ENCODE measurements at regions not wholly inside any gene's neighbourhood (a gene's known extent, or its start where the extent isn't known, plus 50 kb on each side); places are given as distances from the start of the nearest gene placed in this dataset.

DNA sequence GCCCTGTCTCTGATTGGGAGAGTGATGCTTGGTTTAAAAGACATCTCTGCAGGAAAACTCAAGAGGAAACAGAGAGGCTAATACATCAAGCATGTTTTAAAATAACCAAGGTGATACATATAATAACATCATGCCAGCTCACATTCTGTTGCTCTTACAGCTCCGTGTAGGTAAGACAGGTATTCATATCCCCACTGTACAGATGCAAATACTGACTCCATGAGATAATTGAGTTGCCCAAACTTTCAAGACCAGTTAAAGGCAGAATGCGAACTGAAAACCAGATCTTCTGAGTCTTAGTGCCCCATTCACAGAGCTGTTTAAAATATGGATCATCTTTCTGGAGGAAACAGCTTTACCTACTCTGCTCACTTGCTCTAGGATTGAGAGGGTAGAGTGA is 214.0 kb downstream of the PIK3R1 start:
- DNase-seq (ENCODE audit: low read depth in 4 of 4, low spot score in 2 of 4): no peak

- no peak for DNase-seq (ENCODE audit: low read depth in 4 of 4, low spot score in 2 of 4)
These were observed 214.7 kb downstream of the PIK3R1 start for GRCh38 chr5:68430279-68430678.

DNA sequence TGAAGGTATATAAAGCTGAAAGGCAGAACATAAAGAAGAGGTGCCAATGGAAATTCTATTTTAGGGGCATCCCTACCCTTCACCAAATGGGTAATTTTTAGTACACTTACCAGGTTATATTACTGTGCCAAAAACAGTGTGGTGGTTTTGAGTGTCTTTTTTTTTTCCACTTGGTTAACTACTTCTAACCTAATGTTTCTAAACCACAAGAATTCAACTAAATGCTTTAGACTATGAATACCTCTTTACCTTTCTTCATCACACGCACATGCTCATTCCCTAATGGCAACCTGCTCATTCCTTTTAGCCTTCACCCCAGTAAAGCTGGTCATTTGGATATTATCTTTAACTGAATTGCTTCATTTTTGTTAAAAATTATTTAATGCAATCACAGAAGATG is 215.6 kb downstream of the PIK3R1 start:
- no peak for DNase-seq (ENCODE audit: low read depth in 4 of 4, low spot score in 2 of 4)

DNA sequence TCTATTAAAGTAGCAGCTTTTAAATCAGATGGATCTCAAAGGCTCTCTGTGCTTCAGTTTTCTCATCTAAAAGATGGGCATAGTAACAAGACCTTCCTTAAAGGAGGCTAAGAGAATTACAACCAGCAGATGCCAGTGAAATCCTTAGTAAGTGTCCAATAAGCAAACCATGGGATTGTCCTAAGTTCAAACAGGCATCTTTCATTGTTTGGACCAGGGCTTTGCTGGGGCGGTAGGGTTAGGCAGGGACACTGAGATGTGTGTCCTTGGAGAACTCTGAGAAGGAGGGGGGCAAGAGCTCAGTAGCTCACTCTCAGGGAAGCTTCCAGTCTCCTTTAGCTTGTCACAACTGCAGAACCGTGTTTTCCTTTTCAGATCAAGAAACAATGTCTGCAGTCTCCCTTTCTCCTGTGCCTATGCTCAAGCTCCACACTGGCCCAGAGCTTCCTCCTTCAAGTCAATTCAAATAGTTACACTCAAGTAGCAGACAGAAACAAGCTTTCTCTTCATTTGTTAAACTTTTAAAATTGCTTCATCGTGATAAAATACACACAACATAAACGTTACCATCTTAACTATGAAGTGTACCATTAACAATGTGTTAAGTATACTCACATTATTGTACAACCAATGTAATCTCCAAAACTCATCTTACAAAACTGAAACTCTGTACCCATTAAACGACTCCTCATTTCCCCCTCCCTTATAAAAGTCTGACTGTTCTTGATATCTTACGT is 216.2 kb downstream of the PIK3R1 start:
- no peak for DNase-seq (ENCODE audit: low read depth in 4 of 4, low spot score in 2 of 4)

- no peak for DNase-seq (ENCODE audit: low read depth in 4 of 4, low spot score in 2 of 4)
These were observed 217.1 kb downstream of the PIK3R1 start for GRCh38 chr5:68432682-68433081.

GRCh38 chr5:68433526-68433922 is 218.0 kb downstream of the PIK3R1 start:
- DNase-seq (ENCODE audit: low read depth in 4 of 4, low spot score in 2 of 4): no peak

- no peak for DNase-seq (ENCODE audit: low read depth in 4 of 4, low spot score in 2 of 4)
These were observed 218.6 kb downstream of the PIK3R1 start for GRCh38 chr5:68433923-68434879.

GRCh38 chr5:68435611-68436010 is 220.1 kb downstream of the PIK3R1 start:
- DNase-seq (ENCODE audit: low read depth in 4 of 4, low spot score in 2 of 4): no peak

GRCh38 chr5:68436686-68437520 is 221.3 kb downstream of the PIK3R1 start:
- no peak for DNase-seq (ENCODE audit: low read depth in 4 of 4, low spot score in 2 of 4)

GRCh38 chr5:68438876-68439275 is 223.3 kb downstream of the PIK3R1 start:
- DNase-seq (ENCODE audit: low read depth in 4 of 4, low spot score in 2 of 4): no peak

DNA sequence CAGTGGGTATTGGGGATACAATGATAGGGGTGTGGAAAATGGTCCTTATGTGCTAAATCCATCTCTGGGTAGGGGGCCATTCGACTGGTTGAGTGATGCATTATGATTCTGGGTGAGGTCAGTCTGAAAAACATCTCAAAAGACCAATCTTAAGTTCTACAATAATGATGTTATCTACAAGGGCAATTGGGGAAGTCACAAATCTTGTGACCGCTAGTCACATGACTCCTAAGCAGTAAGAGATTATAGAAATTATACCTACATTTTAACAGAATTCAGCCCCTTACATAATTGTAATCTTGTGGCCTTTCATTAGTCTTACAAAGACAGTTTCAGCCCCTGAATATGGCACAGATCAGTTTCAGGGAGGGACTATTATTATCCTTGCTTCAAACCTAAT is 224.7 kb downstream of the PIK3R1 start:
- DNase-seq (ENCODE audit: low read depth in 4 of 4, low spot score in 2 of 4): no peak

- DNase-seq (ENCODE audit: low read depth in 4 of 4, low spot score in 2 of 4): no peak
These were observed 225.1 kb downstream of the PIK3R1 start for GRCh38 chr5:68440651-68441050.

- DNase-seq (ENCODE audit: low read depth in 4 of 4, low spot score in 2 of 4): no peak
These were observed 225.9 kb downstream of the PIK3R1 start for GRCh38 chr5:68441309-68442073.

- DNase-seq (ENCODE audit: low read depth in 4 of 4, low spot score in 2 of 4): no peak
These were observed 227.5 kb downstream of the PIK3R1 start for GRCh38 chr5:68443091-68443490.

DNA sequence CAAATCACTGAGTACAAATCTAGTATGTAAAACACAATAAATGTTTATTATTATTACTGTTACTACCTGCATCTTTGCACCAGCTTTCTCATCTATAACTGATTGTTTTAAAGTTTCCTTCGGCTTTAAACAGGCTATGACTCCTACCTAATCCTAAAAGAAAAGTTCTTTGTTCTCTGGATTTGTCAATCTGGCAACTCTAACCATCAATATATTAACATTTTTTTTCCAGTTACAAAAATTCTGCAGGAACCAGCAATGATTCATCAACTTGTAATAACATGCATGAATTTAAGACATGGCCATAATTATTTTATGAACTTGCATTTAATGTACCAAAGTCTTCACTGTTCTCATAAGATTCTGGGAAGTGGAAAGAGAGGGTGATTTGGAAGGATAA is 228.5 kb downstream of the PIK3R1 start:
- no peak for DNase-seq (ENCODE audit: low read depth in 4 of 4, low spot score in 2 of 4)

DNA sequence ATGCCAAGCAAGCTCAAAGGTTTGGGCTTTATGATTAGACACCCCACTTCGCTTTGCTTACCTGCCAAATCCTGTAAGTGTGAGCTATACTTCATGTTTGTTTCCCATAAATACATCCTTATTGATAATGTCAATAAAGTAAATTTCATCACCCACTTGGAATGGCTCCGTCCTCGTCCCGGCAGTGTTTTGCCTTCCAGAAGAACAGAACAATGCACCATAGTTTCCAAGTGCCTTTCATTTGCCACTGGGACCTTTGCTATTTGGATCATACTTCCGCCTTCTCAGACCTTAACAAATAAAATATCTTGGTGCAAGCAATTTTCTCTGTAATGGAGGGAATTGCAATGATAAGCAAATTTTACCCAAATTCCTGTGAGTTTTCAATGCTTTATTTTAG is 229.3 kb downstream of the PIK3R1 start:
- DNase-seq (ENCODE audit: low read depth in 4 of 4, low spot score in 2 of 4): no peak

GRCh38 chr5:68445257-68446069 is 229.9 kb downstream of the PIK3R1 start:
- DNase-seq (ENCODE audit: low read depth in 4 of 4, low spot score in 2 of 4): no peak

GRCh38 chr5:68446070-68446357 is 230.5 kb downstream of the PIK3R1 start:
- DNase-seq (ENCODE audit: low read depth in 4 of 4, low spot score in 2 of 4): no peak

- DNase-seq (ENCODE audit: low read depth in 4 of 4, low spot score in 2 of 4): no peak
These were observed 230.9 kb downstream of the PIK3R1 start for GRCh38 chr5:68446487-68446894.
